ENCODE measurements at regions not wholly inside any gene's neighbourhood (a gene's known extent, or its start where the extent isn't known, plus 50 kb on each side); places are given as distances from the start of the nearest gene placed in this dataset.

- no peak for TF ChIP-seq POLR2A (IDR thresholded peaks at IDR 0.05)
- no peak for TF ChIP-seq CTCF (IDR thresholded peaks at IDR 0.05)
Measured at GRCh38 chr10:130440971-130441370, 304.8 kb downstream of the GLRX3 start.
